ENCODE measurements at regions not wholly inside any gene's neighbourhood (a gene's known extent, or its start where the extent isn't known, plus 50 kb on each side); places are given as distances from the start of the nearest gene placed in this dataset.

- H3K9ac ChIP-seq (ENCODE audit: insufficient read depth in 1 of 2, low read length in 2 of 2), result no peak overlapping the region
- H3K27ac ChIP-seq (ENCODE audit: low read depth in 1 of 2, low read length in 1 of 2), result no peak overlapping the region
- no peaks in the 10 kb centered on the region for H3K36me3 ChIP-seq (ENCODE audit: control insufficient read depth in 4 of 4, insufficient read depth in 4 of 4, low read length in 4 of 4)
- H3K27me3 ChIP-seq (ENCODE audit: control insufficient read depth in 3 of 3, insufficient read depth in 3 of 3, low read length in 2 of 3), result no peaks in the 10 kb centered on the region
- H3K4me3 ChIP-seq, result no peak overlapping the region
- H3K4me1 ChIP-seq (ENCODE audit: control insufficient read depth in 5 of 5, insufficient read depth in 5 of 5, low read length in 5 of 5), result no peaks in the 10 kb centered on the region
- no peaks in the 10 kb centered on the region for H3K9me3 ChIP-seq (ENCODE audit: control insufficient read depth in 4 of 4, insufficient read depth in 3 of 4, low read length in 3 of 4)
- WGBS, 2 donors, result 83 to 84% methylated on average over 7 of the region's 7 CpGs
- DNase-seq (no peak), ATAC-seq (ENCODE audit: insufficient read depth, low FRiP score) (no peak)
- TF ChIP-seq CTCF (IDR thresholded peaks at IDR 0.05; ENCODE audit: control extremely low read depth, extremely low read depth), result no peak
Measured at GRCh38 chr20:19108155-19108554, 104.3 kb upstream of the SLC24A3 start.

GRCh38 chr20:19110285-19110684, 102.2 kb upstream of the SLC24A3 start:
- DNase-seq (no peak), ATAC-seq (ENCODE audit: insufficient read depth, low FRiP score) (no peak)
- Histone ChIP-seq H3K4me1 (ENCODE audit: control insufficient read depth in 5 of 5, insufficient read depth in 5 of 5, low read length in 5 of 5) (no peaks in the 10 kb centered on the region), H3K27me3 (ENCODE audit: control insufficient read depth in 3 of 3, insufficient read depth in 3 of 3, low read length in 2 of 3) (no peaks in the 10 kb centered on the region), H3K4me3 (no peak overlapping the region), H3K9me3 (ENCODE audit: control insufficient read depth in 4 of 4, insufficient read depth in 3 of 4, low read length in 3 of 4) (no peaks in the 10 kb centered on the region), H3K36me3 (ENCODE audit: control insufficient read depth in 4 of 4, insufficient read depth in 4 of 4, low read length in 4 of 4) (no peaks in the 10 kb centered on the region), H3K9ac (ENCODE audit: insufficient read depth in 1 of 2, low read length in 2 of 2) (no peak overlapping the region), H3K27ac (ENCODE audit: low read depth in 1 of 2, low read length in 1 of 2) (no peak overlapping the region)
- TF ChIP-seq CTCF (IDR thresholded peaks at IDR 0.05; ENCODE audit: control extremely low read depth, extremely low read depth), result no peak
- 89% methylated on average over 3 of the region's 3 CpGs for WGBS, 2 donors

- DNase-seq, result no peak
- no peaks in the 10 kb centered on the region for H3K36me3 ChIP-seq (ENCODE audit: control insufficient read depth in 4 of 4, insufficient read depth in 4 of 4, low read length in 4 of 4)
- H3K27ac ChIP-seq (ENCODE audit: low read depth in 1 of 2, low read length in 1 of 2), result no peak overlapping the region
- H3K9ac ChIP-seq (ENCODE audit: insufficient read depth in 1 of 2, low read length in 2 of 2), result no peak overlapping the region
- no peaks in the 10 kb centered on the region for H3K9me3 ChIP-seq (ENCODE audit: control insufficient read depth in 4 of 4, insufficient read depth in 3 of 4, low read length in 3 of 4)
- no peaks in the 10 kb centered on the region for H3K4me1 ChIP-seq (ENCODE audit: control insufficient read depth in 5 of 5, insufficient read depth in 5 of 5, low read length in 5 of 5)
- no peaks in the 10 kb centered on the region for H3K27me3 ChIP-seq (ENCODE audit: control insufficient read depth in 3 of 3, insufficient read depth in 3 of 3, low read length in 2 of 3)
- ATAC-seq (ENCODE audit: insufficient read depth, low FRiP score), result no peak
- no peak overlapping the region for H3K4me3 ChIP-seq
- TF ChIP-seq CTCF (IDR thresholded peaks at IDR 0.05; ENCODE audit: control extremely low read depth, extremely low read depth), result no peak
- 69 to 77% methylated on average over 7 of the region's 7 CpGs for WGBS, 2 donors
Measured at GRCh38 chr20:19110881-19111460, 101.5 kb upstream of the SLC24A3 start.

GRCh38 chr20:19112828-19113227, 99.6 kb upstream of the SLC24A3 start:
- no peak overlapping the region for H3K4me3 ChIP-seq
- no peaks in the 10 kb centered on the region for H3K36me3 ChIP-seq (ENCODE audit: control insufficient read depth in 4 of 4, insufficient read depth in 4 of 4, low read length in 4 of 4)
- no peaks in the 10 kb centered on the region for H3K4me1 ChIP-seq (ENCODE audit: control insufficient read depth in 5 of 5, insufficient read depth in 5 of 5, low read length in 5 of 5)
- 73 to 90% methylated on average over 2 of the region's 2 CpGs for WGBS, 2 donors
- ATAC-seq (ENCODE audit: insufficient read depth, low FRiP score) (no peak), DNase-seq (no peak)
- no peaks in the 10 kb centered on the region for H3K27me3 ChIP-seq (ENCODE audit: control insufficient read depth in 3 of 3, insufficient read depth in 3 of 3, low read length in 2 of 3)
- TF ChIP-seq CTCF (IDR thresholded peaks at IDR 0.05; ENCODE audit: control extremely low read depth, extremely low read depth), result no peak
- no peaks in the 10 kb centered on the region for H3K9me3 ChIP-seq (ENCODE audit: control insufficient read depth in 4 of 4, insufficient read depth in 3 of 4, low read length in 3 of 4)
- no peak overlapping the region for H3K9ac ChIP-seq (ENCODE audit: insufficient read depth in 1 of 2, low read length in 2 of 2)
- H3K27ac ChIP-seq (ENCODE audit: low read depth in 1 of 2, low read length in 1 of 2), result no peak overlapping the region
